Loucy (cell line): ENCODE measurements at regions not wholly inside any gene's neighbourhood (a gene's known extent, or its start where the extent isn't known, plus 50 kb on each side); places are given as distances from the start of the nearest gene placed in this dataset.

ENCODE experiments used
- H2AFZ ChIP-seq: fragments of 200-600 bp; sonication (generic); 2 replicates; pipeline ENCODE4 v1.6.0; 2016; ENCODE audit warnings: antibody characterized with exemption, mild to moderate bottlenecking, low read length, moderate library complexity
- H3F3A ChIP-seq: fragments of 200-600 bp; 2 replicates; pipeline ENCODE4 v1.6.0; 2016; ENCODE audit warnings: antibody characterized with exemption, low read depth, mild to moderate bottlenecking
- H3K27me3 ChIP-seq: fragments of 200-600 bp; sonication (generic); 2 replicates; pipeline ENCODE4 v1.6.1; 2014; ENCODE audit warnings: low read length, mild to moderate bottlenecking; ENCODE audit not compliant: insufficient read depth, poor library complexity, severe bottlenecking
- H3K36me3 ChIP-seq: fragments of 200-600 bp; sonication (generic); 2 replicates; pipeline ENCODE4 v1.6.1; 2016; ENCODE audit warnings: low read length; ENCODE audit not compliant: insufficient read depth
- H3K4me1 ChIP-seq: fragments of 200-600 bp; sonication (generic); 2 replicates; pipeline ENCODE4 v1.5.1; 2014; ENCODE audit warnings: low read length, mild to moderate bottlenecking; ENCODE audit not compliant: insufficient read depth, poor library complexity, severe bottlenecking
- H3K4me2 ChIP-seq: fragments of 200-600 bp; sonication (generic); 2 replicates; pipeline ENCODE4 v1.6.0; 2014; ENCODE audit warnings: antibody characterized with exemption, low read length, low read depth, mild to moderate bottlenecking; ENCODE audit not compliant: poor library complexity, severe bottlenecking
- H3K4me3 ChIP-seq: fragments of 200-600 bp; sonication (generic); 2 replicates; pipeline ENCODE4 v1.5.1; 2014; ENCODE audit warnings: low read length, mild to moderate bottlenecking, mixed read lengths; ENCODE audit not compliant: poor library complexity, severe bottlenecking
- H3K79me2 ChIP-seq: fragments of 200-600 bp; sonication (generic); 2 replicates; pipeline ENCODE4 v1.6.1; 2014; ENCODE audit warnings: low read length; ENCODE audit not compliant: insufficient read depth
- H3K9ac ChIP-seq: fragments of 200-600 bp; sonication (generic); 2 replicates; pipeline ENCODE4 v1.6.0; 2014; ENCODE audit warnings: mild to moderate bottlenecking, low read depth, low read length, moderate library complexity; ENCODE audit not compliant: poor library complexity, severe bottlenecking
- H3K9me2 ChIP-seq: fragments of 200-600 bp; sonication (generic); replicated peaks from 2 replicates; pipeline ENCODE4 v1.6.1; 2016; ENCODE audit warnings: low read depth, low read length, mixed read lengths
- H3K9me3 ChIP-seq: fragments of 200-600 bp; sonication (generic); 2 replicates; pipeline ENCODE4 v1.6.1; 2014; ENCODE audit warnings: mild to moderate bottlenecking, antibody characterized with exemption, low read length, low read depth; ENCODE audit not compliant: insufficient read depth
- H4K20me1 ChIP-seq: fragments of 200-600 bp; sonication (generic); 2 replicates; pipeline ENCODE4 v1.6.0; 2014; ENCODE audit warnings: antibody characterized with exemption, low read length, mild to moderate bottlenecking; ENCODE audit not compliant: insufficient read depth, poor library complexity, severe bottlenecking
- CTCF ChIP-seq: fragments of 200-600 bp; sonication (generic); conservative IDR thresholded peaks from 2 replicates; pipeline ENCODE4 v1.5.1; 2014; ENCODE audit warnings: mild to moderate bottlenecking, antibody characterized with exemption, low read length
- EZH2phosphoT487 ChIP-seq: fragments of 200-600 bp; IDR thresholded peaks from 2 replicates; pipeline ENCODE4 v1.6.1; 2018; ENCODE audit warnings: antibody characterized with exemption, mild to moderate bottlenecking, moderate library complexity, borderline replicate concordance

GRCh38 chr14:28656704-28657255 is 109.8 kb upstream of the FOXG1 start:
- no peak overlapping the region for H3K4me2 ChIP-seq
- H3K9ac ChIP-seq, result no peak overlapping the region
- H2AFZ ChIP-seq, result no peak overlapping the region
- H3K4me3 ChIP-seq, result no peak overlapping the region
- no peaks in the 10 kb centered on the region for H3K79me2 ChIP-seq
- no peaks in the 10 kb centered on the region for H4K20me1 ChIP-seq
- no peaks in the 10 kb centered on the region for H3K9me2 ChIP-seq
- no peaks in the 10 kb centered on the region for H3K36me3 ChIP-seq
- TF ChIP-seq CTCF, result no peak
- TF ChIP-seq EZH2phosphoT487, result no peak
- H3K27me3 ChIP-seq, result no peaks in the 10 kb centered on the region
- no peaks in the 10 kb centered on the region for H3K4me1 ChIP-seq
- no peaks in the 10 kb centered on the region for H3F3A ChIP-seq
- H3K9me3 ChIP-seq, result no peaks in the 10 kb centered on the region

GRCh38 chr14:28661171-28661772 is 105.3 kb upstream of the FOXG1 start:
- Histone ChIP-seq H3K9ac (no peak overlapping the region), H2AFZ (no peak overlapping the region), H3K4me1 (no peaks in the 10 kb centered on the region), H3K36me3 (no peaks in the 10 kb centered on the region), H3K4me3 (no peak overlapping the region), H3K79me2 (no peaks in the 10 kb centered on the region), H3K27me3 (no peaks in the 10 kb centered on the region), H3F3A (no peaks in the 10 kb centered on the region), H3K4me2 (no peak overlapping the region), H4K20me1 (no peaks in the 10 kb centered on the region), H3K9me3 (no peaks in the 10 kb centered on the region), H3K9me2 (no peaks in the 10 kb centered on the region)
- TF ChIP-seq CTCF (no peak), EZH2phosphoT487 (no peak)

- Histone ChIP-seq H3K4me2 (no peak overlapping the region), H2AFZ (no peak overlapping the region), H3K79me2 (no peaks in the 10 kb centered on the region), H3K9me2 (no peaks in the 10 kb centered on the region), H3F3A (no peaks in the 10 kb centered on the region), H3K9me3 (no peaks in the 10 kb centered on the region), H3K9ac (no peak overlapping the region), H3K27me3 (no peaks in the 10 kb centered on the region), H3K4me3 (no peak overlapping the region), H4K20me1 (no peaks in the 10 kb centered on the region), H3K36me3 (no peaks in the 10 kb centered on the region), H3K4me1 (no peaks in the 10 kb centered on the region)
- TF ChIP-seq CTCF, result no peak
- no peak for TF ChIP-seq EZH2phosphoT487
Measured at GRCh38 chr14:28666961-28667360, 99.6 kb upstream of the FOXG1 start.
